Retinal pigment epithelial cell (primary cell): ENCODE measurements at regions not wholly inside any gene's neighbourhood (a gene's known extent, or its start where the extent isn't known, plus 50 kb on each side); places are given as distances from the start of the nearest gene placed in this dataset.

Source experiments
- DNase-seq: peaks from one replicate; pipeline ENCODE4 v3.0.0-alpha.2; 2010; ENCODE audit warnings: low read depth
- H3K4me3 ChIP-seq: 2 replicates; pipeline ENCODE4 v1.5.1; 2011; ENCODE audit warnings: mild to moderate bottlenecking, low read length, control low read depth, moderate library complexity
- TF ChIP-seq, protein P1 (sequence below): conservative IDR thresholded peaks from 2 replicates; pipeline ENCODE4 v1.5.1; 2011; ENCODE audit warnings: low read depth, low read length, control low read depth, inconsistent platforms

DNA sequence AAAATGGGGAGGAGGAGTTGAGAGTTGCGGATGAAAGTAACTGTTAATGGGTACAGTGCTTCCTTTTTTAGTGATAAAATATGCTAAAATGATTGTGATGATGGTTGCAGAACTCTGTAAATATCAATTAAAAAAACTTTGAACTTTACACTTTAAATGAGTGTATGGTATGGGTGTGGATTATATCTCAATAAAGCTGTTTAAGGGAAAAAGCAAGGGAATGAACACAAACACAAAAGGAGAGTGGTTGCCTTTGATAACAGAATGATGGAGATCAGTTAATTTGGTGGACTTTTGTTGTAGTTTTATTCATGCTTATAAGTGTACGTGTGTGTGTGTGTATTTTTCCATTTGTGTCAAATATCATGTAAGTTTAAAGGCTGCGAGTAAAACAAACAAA lies 186.1 kb downstream of the ZNF608 start:
- TF ChIP-seq, protein P1, sequence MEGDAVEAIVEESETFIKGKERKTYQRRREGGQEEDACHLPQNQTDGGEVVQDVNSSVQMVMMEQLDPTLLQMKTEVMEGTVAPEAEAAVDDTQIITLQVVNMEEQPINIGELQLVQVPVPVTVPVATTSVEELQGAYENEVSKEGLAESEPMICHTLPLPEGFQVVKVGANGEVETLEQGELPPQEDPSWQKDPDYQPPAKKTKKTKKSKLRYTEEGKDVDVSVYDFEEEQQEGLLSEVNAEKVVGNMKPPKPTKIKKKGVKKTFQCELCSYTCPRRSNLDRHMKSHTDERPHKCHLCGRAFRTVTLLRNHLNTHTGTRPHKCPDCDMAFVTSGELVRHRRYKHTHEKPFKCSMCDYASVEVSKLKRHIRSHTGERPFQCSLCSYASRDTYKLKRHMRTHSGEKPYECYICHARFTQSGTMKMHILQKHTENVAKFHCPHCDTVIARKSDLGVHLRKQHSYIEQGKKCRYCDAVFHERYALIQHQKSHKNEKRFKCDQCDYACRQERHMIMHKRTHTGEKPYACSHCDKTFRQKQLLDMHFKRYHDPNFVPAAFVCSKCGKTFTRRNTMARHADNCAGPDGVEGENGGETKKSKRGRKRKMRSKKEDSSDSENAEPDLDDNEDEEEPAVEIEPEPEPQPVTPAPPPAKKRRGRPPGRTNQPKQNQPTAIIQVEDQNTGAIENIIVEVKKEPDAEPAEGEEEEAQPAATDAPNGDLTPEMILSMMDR: no peak
- DNase-seq: no peak
- H3K4me3 ChIP-seq: no peak overlapping the region

DNA sequence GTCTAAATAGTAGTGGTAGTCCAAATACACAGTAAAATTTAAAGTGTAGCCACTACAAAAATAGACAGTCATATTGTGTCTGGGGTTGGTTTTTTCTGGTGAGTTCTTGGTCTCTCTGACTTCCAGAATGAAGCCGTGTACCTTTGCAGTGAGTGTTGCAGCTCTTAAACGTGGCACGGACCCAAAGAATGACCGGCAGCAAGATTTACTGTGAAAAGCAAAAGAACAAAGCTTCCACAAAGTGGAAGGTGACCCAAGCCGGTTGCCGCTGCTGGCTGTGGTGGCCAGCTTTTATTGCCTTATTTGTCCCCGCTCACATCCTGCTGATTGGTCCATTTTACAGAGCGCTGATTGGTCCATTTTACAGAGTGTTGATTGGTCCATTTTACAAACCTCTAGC lies 188.7 kb downstream of the ZNF608 start:
- DNase-seq: no peak
- no peak overlapping the region for H3K4me3 ChIP-seq
- TF ChIP-seq, protein P1: no peak

DNA sequence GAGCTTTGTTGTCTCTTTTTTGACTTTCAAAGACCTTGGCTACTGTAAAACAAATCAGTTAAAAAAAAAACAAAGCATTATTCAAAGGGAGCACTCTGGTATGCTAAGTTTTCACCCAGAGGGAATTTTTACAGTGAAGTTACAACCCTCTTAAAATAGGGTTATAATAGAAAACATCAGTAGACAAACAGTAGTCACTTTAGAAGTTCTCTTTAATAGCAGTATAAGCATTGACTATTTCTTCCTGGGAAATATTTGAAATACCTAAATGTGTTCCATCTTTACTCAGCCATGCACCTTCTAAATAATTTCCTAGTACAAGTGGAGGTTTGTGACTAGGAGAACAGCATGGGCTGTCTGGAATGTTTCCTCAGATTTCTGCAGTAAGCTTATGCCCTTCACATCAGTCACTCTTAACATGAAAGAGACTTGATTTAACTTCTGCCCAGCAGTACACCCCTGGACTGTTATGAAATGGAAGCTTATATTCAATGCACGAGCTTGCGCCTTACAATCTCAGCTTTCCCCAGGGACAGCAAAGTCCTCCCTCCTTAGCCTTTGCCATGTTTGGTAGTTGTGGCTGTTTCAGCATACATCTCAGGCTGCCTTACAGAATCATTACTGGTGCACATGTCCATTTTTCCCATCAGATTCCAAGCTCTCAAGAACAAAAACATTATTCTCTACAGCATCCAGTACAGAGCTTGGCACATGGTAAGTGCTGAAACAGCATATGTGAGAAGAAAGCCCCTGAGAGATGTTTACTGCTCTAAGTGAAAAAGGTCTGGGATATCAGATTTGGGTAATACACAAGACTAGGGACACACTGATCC lies 191.5 kb downstream of the ZNF608 start:
- DNase-seq: no peak
- H3K4me3 ChIP-seq: no peak overlapping the region
- TF ChIP-seq, protein P1: no peak

DNA sequence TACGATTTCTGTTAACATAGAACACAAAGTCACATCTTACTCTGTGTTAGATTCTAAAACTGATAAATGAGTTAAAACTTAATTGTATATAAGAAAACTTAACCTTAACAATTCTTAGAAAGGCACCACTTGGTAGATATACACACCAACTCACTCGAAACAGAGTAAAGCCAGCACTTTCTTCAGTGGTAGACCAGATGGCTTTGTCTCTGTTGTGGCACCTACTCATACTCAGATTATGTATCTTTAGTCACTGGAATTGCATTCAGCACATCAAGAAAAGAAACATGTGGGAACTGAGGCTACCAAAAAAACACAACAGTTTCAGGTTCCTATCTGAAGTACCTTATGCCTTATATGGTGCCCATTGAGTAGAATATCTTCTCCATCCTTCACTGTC lies 192.5 kb downstream of the ZNF608 start:
- DNase-seq: no peak
- TF ChIP-seq, protein P1: no peak
- no peak overlapping the region for H3K4me3 ChIP-seq

DNA sequence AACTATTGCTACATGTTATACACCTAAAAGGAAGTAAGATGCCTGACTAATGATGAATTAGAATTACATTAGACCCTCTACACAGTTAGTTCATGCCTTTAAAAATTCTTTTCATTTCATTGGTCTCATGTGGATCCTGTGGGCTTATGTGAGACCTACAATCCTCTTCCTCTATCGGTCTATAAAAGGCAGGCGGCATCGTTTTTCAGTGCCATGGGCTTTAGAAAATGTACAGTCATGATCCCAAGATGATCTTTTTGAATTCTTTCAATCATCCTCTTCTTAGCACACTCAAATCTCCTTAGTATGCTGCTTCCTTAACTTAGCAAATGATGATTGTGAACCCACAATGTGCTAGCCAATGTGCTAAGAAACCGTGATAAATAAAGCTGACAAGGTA lies 193.9 kb downstream of the ZNF608 start:
- H3K4me3 ChIP-seq: no peak overlapping the region
- no peak for DNase-seq
- TF ChIP-seq, protein P1: no peak

DNA sequence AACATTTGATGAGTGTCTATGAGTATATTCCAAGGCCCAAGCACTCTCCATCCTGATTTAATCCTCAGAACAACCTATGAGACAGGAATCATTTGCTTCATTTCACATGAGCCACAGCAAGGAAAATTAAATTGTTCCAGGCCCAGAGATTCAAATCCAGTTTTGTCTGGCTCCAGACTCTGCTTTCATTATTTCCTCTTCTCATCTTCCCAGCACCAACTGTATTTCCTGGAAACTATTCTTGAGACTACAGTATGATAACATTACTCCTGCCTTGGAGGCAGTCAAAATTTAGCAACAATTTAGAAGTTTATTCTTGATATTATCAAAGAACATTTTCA lies 194.5 kb downstream of the ZNF608 start:
- TF ChIP-seq, protein P1: no peak
- DNase-seq: no peak
- H3K4me3 ChIP-seq: no peak overlapping the region

DNA sequence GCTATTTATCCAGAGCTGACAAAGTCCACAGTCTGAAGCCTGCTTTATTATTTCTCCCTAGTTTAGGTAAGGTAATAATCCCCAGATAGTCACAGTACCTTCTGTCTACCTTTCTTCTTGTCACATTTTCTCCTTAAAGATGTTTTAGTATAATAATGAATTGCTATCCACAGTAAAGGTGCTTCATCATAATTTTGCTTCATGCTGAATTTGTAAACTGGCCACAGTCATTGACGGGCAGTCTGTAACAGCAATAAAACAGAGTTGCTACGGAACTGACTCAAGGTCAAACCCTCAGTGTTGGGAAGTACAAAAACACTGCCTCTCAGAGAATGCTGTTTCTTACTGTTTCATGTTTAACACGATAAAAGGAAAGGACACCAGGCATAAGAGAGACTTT lies 195.7 kb downstream of the ZNF608 start:
- TF ChIP-seq, protein P1: no peak
- H3K4me3 ChIP-seq: no peak overlapping the region
- no peak for DNase-seq
